Limb (tissue), 2 donors: ENCODE measurements at regions not wholly inside any gene's neighbourhood (a gene's known extent, or its start where the extent isn't known, plus 50 kb on each side); places are given as distances from the start of the nearest gene placed in this dataset.

Experiments used
- DNase-seq, 2 donors: peaks; one replicate each; pipeline ENCODE4 v3.0.0-alpha.2; 2016; ENCODE audit errors: extremely low spot score in 2 of 2

GRCh38 chr4:110289601-110290100, 91.2 kb upstream of the ELOVL6 start:
- DNase-seq, result no peak

- DNase-seq, result no peak
These were observed 88.7 kb upstream of the ELOVL6 start for GRCh38 chr4:110287130-110287529.

- no peak for DNase-seq
These were observed 79.7 kb upstream of the ELOVL6 start for GRCh38 chr4:110278127-110278526.

- DNase-seq, result no peak
These were observed 77.5 kb upstream of the ELOVL6 start for GRCh38 chr4:110275871-110276270.

- no peak for DNase-seq
These were observed 73.6 kb upstream of the ELOVL6 start for GRCh38 chr4:110271986-110272385.

GRCh38 chr4:110270492-110271197, 72.2 kb upstream of the ELOVL6 start:
- DNase-seq, result no peak

- no peak for DNase-seq
These were observed 70.4 kb upstream of the ELOVL6 start for GRCh38 chr4:110268790-110269189.

GRCh38 chr4:110268352-110268751, 69.9 kb upstream of the ELOVL6 start:
- DNase-seq, result no peak

- DNase-seq, result no peak
These were observed 67.7 kb upstream of the ELOVL6 start for GRCh38 chr4:110266136-110266535.

- no peak for DNase-seq
These were observed 66.6 kb upstream of the ELOVL6 start for GRCh38 chr4:110265001-110265400.

- no peak for DNase-seq
These were observed 61.9 kb upstream of the ELOVL6 start for GRCh38 chr4:110260299-110260698.

- no peak for DNase-seq
These were observed 51.6 kb upstream of the ELOVL6 start for GRCh38 chr4:110250023-110250387.

GRCh38 chr4:110248831-110249253, 50.4 kb upstream of the ELOVL6 start:
- no peak for DNase-seq
